CD4-positive, alpha-beta T cell (primary cell): ENCODE measurements at regions not wholly inside any gene's neighbourhood (a gene's known extent, or its start where the extent isn't known, plus 50 kb on each side); places are given as distances from the start of the nearest gene placed in this dataset.

Source experiments
- ATAC-seq: fragments of 200-7000 bp; cut with Tn5 transposase; one replicate; pipeline ENCODE4 v1.10.0; 2022; ENCODE audit warnings: mild to moderate bottlenecking; ENCODE audit not compliant: poor library complexity
- CTCF ChIA-PET: fragments of 350-600 bp; sonication (Branson Sonifier 250); formaldehyde crosslinking; loops from one replicate; lab custom pipeline; 2021; ENCODE audit warnings: antibody characterized with exemption, inconsistent platforms; lab: Charles Lee
- POLR2A ChIA-PET: fragments of 350-600 bp; sonication (Branson Sonifier 250); formaldehyde crosslinking; loops from one replicate; lab custom pipeline; 2021; ENCODE audit warnings: antibody characterized with exemption, inconsistent platforms; lab: Charles Lee
- DNase-seq, 14 experiments: peaks; one replicate each; pipeline ENCODE4 v3.0.0-alpha.2; 2013 to 2020; ENCODE audit warnings: mixed read lengths in 2 of 14
- H3K27ac ChIP-seq, 2 donors: one replicate each; pipeline versions ENCODE4 v1.5.1 to v1.7.0; 2013; ENCODE audit warnings: low read length in 2 of 2, low read depth in 1 of 2, mild to moderate bottlenecking in 1 of 2
- H3K27me3 ChIP-seq, 2 experiments: 1 replicate in 1 of 2; 2 replicates in 1 of 2; pipeline versions ENCODE4 v1.6.1 to v1.7.0; 2013; ENCODE audit warnings: low read length in 2 of 2, control low read depth in 1 of 2, mild to moderate bottlenecking in 1 of 2, moderate library complexity in 1 of 2; ENCODE audit not compliant: insufficient read depth in 2 of 2, control insufficient read depth in 1 of 2
- H3K36me3 ChIP-seq: one replicate; pipeline ENCODE4 v1.6.1; 2013; ENCODE audit warnings: low read length, control low read depth; ENCODE audit not compliant: insufficient read depth
- H3K4me1 ChIP-seq: one replicate; pipeline ENCODE4 v1.6.1; 2013; ENCODE audit warnings: low read length, control low read depth; ENCODE audit not compliant: insufficient read depth
- H3K4me3 ChIP-seq: one replicate; pipeline ENCODE4 v1.5.1; 2013; ENCODE audit warnings: mild to moderate bottlenecking, low read length, moderate library complexity
- H3K9me3 ChIP-seq, 2 experiments: 1 replicate in 1 of 2; 2 replicates in 1 of 2; pipeline versions ENCODE4 v1.6.1 to v1.7.0; 2013; ENCODE audit warnings: low read length in 2 of 2, mild to moderate bottlenecking in 2 of 2, control low read depth in 1 of 2, moderate library complexity in 1 of 2; ENCODE audit not compliant: control insufficient read depth in 1 of 2, insufficient read depth in 1 of 2
- H3K27ac Mint-ChIP-seq: one replicate; pipeline ENCODE4 v1.8.0; 2020; ENCODE audit warnings: mixed read lengths
- H3K27me3 Mint-ChIP-seq: one replicate; pipeline ENCODE4 v1.8.0; 2021; ENCODE audit warnings: mixed read lengths
- H3K36me3 Mint-ChIP-seq: one replicate; pipeline ENCODE4 v1.8.0; 2021; ENCODE audit warnings: low read depth, mixed read lengths
- H3K4me1 Mint-ChIP-seq: one replicate; pipeline ENCODE4 v1.8.0; 2021; ENCODE audit warnings: low read depth, mixed read lengths
- H3K4me3 Mint-ChIP-seq: one replicate; pipeline ENCODE4 v1.8.0; 2020; ENCODE audit warnings: mild to moderate bottlenecking, mixed read lengths
- H3K9me3 Mint-ChIP-seq: one replicate; pipeline ENCODE4 v1.8.0; 2020; ENCODE audit warnings: mixed read lengths
- CTCF ChIP-seq: fragments of 200-600 bp; IDR thresholded peaks from one replicate; pipeline ENCODE4 v1.8.0; 2022; ENCODE audit warnings: antibody characterized with exemption, mild to moderate bottlenecking
- intact Hi-C, 2 experiments: fragments of 100-400 bp; cut with DNase I in 1 of 2; cut with micrococcal nuclease in 1 of 2; formaldehyde crosslinking; loops; one replicate each; pipeline versions ENCODE4 v1.15.1 to v1.9.0; 2023 to 2025; cut with DNase I, micrococcal nuclease

GRCh38 chr9:118177241-118177640 is 473.0 kb downstream of the TLR4 start:
- Histone ChIP-seq H3K36me3 (no peaks in the 10 kb centered on the region), H3K27me3 (no peaks in the 10 kb centered on the region), H3K27ac (no peak overlapping the region), H3K9me3 (no peaks in the 10 kb centered on the region), H3K4me3 (no peak overlapping the region), H3K4me1 (no peaks in the 10 kb centered on the region)
- Mint-ChIP-seq H3K27ac (no peak overlapping the region), H3K9me3 (peaks cover 2% of the 10 kb centered on the region), H3K4me1 (no peaks in the 10 kb centered on the region), H3K36me3 (no peaks in the 10 kb centered on the region), H3K27me3 (no peaks in the 10 kb centered on the region), H3K4me3 (no peak overlapping the region)
- no peak for TF ChIP-seq CTCF
- intact Hi-C loops = no loop called here
- DNase-seq = no peak
- no peak for ATAC-seq
- POLR2A ChIA-PET = no interaction called here
- CTCF ChIA-PET = no interaction called here

- intact Hi-C loops = no loop called here
- peaks cover 10% of the 10 kb centered on the region for H3K9me3 Mint-ChIP-seq
- H3K27ac ChIP-seq = no peak overlapping the region
- ChIA-PET CTCF (no interaction called here), POLR2A (no interaction called here)
- peaks cover 6% of the 10 kb centered on the region for H3K27me3 Mint-ChIP-seq
- DNase-seq (no peak), ATAC-seq (no peak)
- no peaks in the 10 kb centered on the region for H3K9me3 ChIP-seq
- H3K4me3 ChIP-seq = no peak overlapping the region
- no peak for TF ChIP-seq CTCF
- H3K4me1 ChIP-seq = no peaks in the 10 kb centered on the region
- H3K36me3 Mint-ChIP-seq = no peaks in the 10 kb centered on the region
- H3K27me3 ChIP-seq = no peaks in the 10 kb centered on the region
- no peak overlapping the region for H3K4me3 Mint-ChIP-seq
- H3K27ac Mint-ChIP-seq = no peak overlapping the region
- no peaks in the 10 kb centered on the region for H3K4me1 Mint-ChIP-seq
- H3K36me3 ChIP-seq = no peaks in the 10 kb centered on the region
Observed at GRCh38 chr9:118183576-118183975, 479.4 kb downstream of the TLR4 start.

- intact Hi-C loops = no loop called here
- H3K4me1 Mint-ChIP-seq = no peaks in the 10 kb centered on the region
- no peak overlapping the region for H3K27ac Mint-ChIP-seq
- Histone ChIP-seq H3K4me1 (no peaks in the 10 kb centered on the region), H3K4me3 (no peak overlapping the region), H3K9me3 (peaks cover 2 to 6% of the 10 kb centered on the region in 2 experiments), H3K36me3 (no peaks in the 10 kb centered on the region), H3K27me3 (no peaks in the 10 kb centered on the region), H3K27ac (no peak overlapping the region)
- ATAC-seq (no peak), DNase-seq (no peak)
- H3K36me3 Mint-ChIP-seq = no peaks in the 10 kb centered on the region
- TF ChIP-seq CTCF = no peak
- ChIA-PET POLR2A (no interaction called here), CTCF (no interaction called here)
- H3K9me3 Mint-ChIP-seq = peaks cover 10% of the 10 kb centered on the region
- peaks cover 6% of the 10 kb centered on the region for H3K27me3 Mint-ChIP-seq
- no peak overlapping the region for H3K4me3 Mint-ChIP-seq
Observed at GRCh38 chr9:118187408-118187807, 483.2 kb downstream of the TLR4 start.
